CD4-positive, alpha-beta T cell (primary cell): ENCODE measurements at regions not wholly inside any gene's neighbourhood (a gene's known extent, or its start where the extent isn't known, plus 50 kb on each side); places are given as distances from the start of the nearest gene placed in this dataset.

Experiments
- ATAC-seq: fragments of 200-7000 bp; cut with Tn5 transposase; one replicate; pipeline ENCODE4 v1.10.0; 2022; ENCODE audit warnings: mild to moderate bottlenecking; ENCODE audit not compliant: poor library complexity
- CTCF ChIA-PET: fragments of 350-600 bp; sonication (Branson Sonifier 250); formaldehyde crosslinking; loops from one replicate; lab custom pipeline; 2021; ENCODE audit warnings: antibody characterized with exemption, inconsistent platforms; lab: Charles Lee
- POLR2A ChIA-PET: fragments of 350-600 bp; sonication (Branson Sonifier 250); formaldehyde crosslinking; loops from one replicate; lab custom pipeline; 2021; ENCODE audit warnings: antibody characterized with exemption, inconsistent platforms; lab: Charles Lee
- DNase-seq, 14 experiments: peaks; one replicate each; pipeline ENCODE4 v3.0.0-alpha.2; 2013 to 2020; ENCODE audit warnings: mixed read lengths in 2 of 14
- H3K27ac ChIP-seq, 2 donors: one replicate each; pipeline versions ENCODE4 v1.5.1 to v1.7.0; 2013; ENCODE audit warnings: low read length in 2 of 2, low read depth in 1 of 2, mild to moderate bottlenecking in 1 of 2
- H3K27me3 ChIP-seq, 2 experiments: 1 replicate in 1 of 2; 2 replicates in 1 of 2; pipeline versions ENCODE4 v1.6.1 to v1.7.0; 2013; ENCODE audit warnings: low read length in 2 of 2, control low read depth in 1 of 2, mild to moderate bottlenecking in 1 of 2, moderate library complexity in 1 of 2; ENCODE audit not compliant: insufficient read depth in 2 of 2, control insufficient read depth in 1 of 2
- H3K36me3 ChIP-seq: one replicate; pipeline ENCODE4 v1.6.1; 2013; ENCODE audit warnings: low read length, control low read depth; ENCODE audit not compliant: insufficient read depth
- H3K4me1 ChIP-seq: one replicate; pipeline ENCODE4 v1.6.1; 2013; ENCODE audit warnings: low read length, control low read depth; ENCODE audit not compliant: insufficient read depth
- H3K4me3 ChIP-seq: one replicate; pipeline ENCODE4 v1.5.1; 2013; ENCODE audit warnings: mild to moderate bottlenecking, low read length, moderate library complexity
- H3K9me3 ChIP-seq, 2 experiments: 1 replicate in 1 of 2; 2 replicates in 1 of 2; pipeline versions ENCODE4 v1.6.1 to v1.7.0; 2013; ENCODE audit warnings: low read length in 2 of 2, mild to moderate bottlenecking in 2 of 2, control low read depth in 1 of 2, moderate library complexity in 1 of 2; ENCODE audit not compliant: control insufficient read depth in 1 of 2, insufficient read depth in 1 of 2
- H3K27ac Mint-ChIP-seq: one replicate; pipeline ENCODE4 v1.8.0; 2020; ENCODE audit warnings: mixed read lengths
- H3K27me3 Mint-ChIP-seq: one replicate; pipeline ENCODE4 v1.8.0; 2021; ENCODE audit warnings: mixed read lengths
- H3K36me3 Mint-ChIP-seq: one replicate; pipeline ENCODE4 v1.8.0; 2021; ENCODE audit warnings: low read depth, mixed read lengths
- H3K4me1 Mint-ChIP-seq: one replicate; pipeline ENCODE4 v1.8.0; 2021; ENCODE audit warnings: low read depth, mixed read lengths
- H3K4me3 Mint-ChIP-seq: one replicate; pipeline ENCODE4 v1.8.0; 2020; ENCODE audit warnings: mild to moderate bottlenecking, mixed read lengths
- H3K9me3 Mint-ChIP-seq: one replicate; pipeline ENCODE4 v1.8.0; 2020; ENCODE audit warnings: mixed read lengths
- CTCF ChIP-seq: fragments of 200-600 bp; IDR thresholded peaks from one replicate; pipeline ENCODE4 v1.8.0; 2022; ENCODE audit warnings: antibody characterized with exemption, mild to moderate bottlenecking
- intact Hi-C, 2 experiments: fragments of 100-400 bp; cut with DNase I in 1 of 2; cut with micrococcal nuclease in 1 of 2; formaldehyde crosslinking; loops; one replicate each; pipeline versions ENCODE4 v1.15.1 to v1.9.0; 2023 to 2025; cut with DNase I, micrococcal nuclease

GRCh38 chr9:13478160-13478559 is 198.7 kb upstream of the MPDZ start:
- TF ChIP-seq CTCF = no peak
- DNase-seq = no peak
- no peak overlapping the region for H3K27ac Mint-ChIP-seq
- H3K36me3 ChIP-seq = no peaks in the 10 kb centered on the region
- ChIA-PET CTCF (no interaction called here), POLR2A (no interaction called here)
- no peaks in the 10 kb centered on the region for H3K27me3 ChIP-seq
- no peaks in the 10 kb centered on the region for H3K4me1 Mint-ChIP-seq
- no peaks in the 10 kb centered on the region for H3K4me1 ChIP-seq
- no peaks in the 10 kb centered on the region for H3K36me3 Mint-ChIP-seq
- H3K27ac ChIP-seq = no peak overlapping the region
- H3K9me3 ChIP-seq = peaks cover 0 to 12% of the 10 kb centered on the region in 2 experiments
- intact Hi-C loops = no loop called here
- H3K4me3 Mint-ChIP-seq = no peak overlapping the region
- no peak overlapping the region for H3K4me3 ChIP-seq
- ATAC-seq = no peak
- no peaks in the 10 kb centered on the region for H3K27me3 Mint-ChIP-seq
- peaks cover 9% of the 10 kb centered on the region for H3K9me3 Mint-ChIP-seq

- no peak for TF ChIP-seq CTCF
- ATAC-seq (no peak), DNase-seq (no peak)
- Mint-ChIP-seq H3K4me1 (no peaks in the 10 kb centered on the region), H3K4me3 (no peak overlapping the region), H3K27me3 (no peaks in the 10 kb centered on the region), H3K9me3 (peaks cover 4% of the 10 kb centered on the region), H3K27ac (no peak overlapping the region), H3K36me3 (no peaks in the 10 kb centered on the region)
- intact Hi-C loops = no loop called here
- Histone ChIP-seq H3K4me3 (no peak overlapping the region), H3K4me1 (no peaks in the 10 kb centered on the region), H3K27me3 (no peaks in the 10 kb centered on the region), H3K36me3 (no peaks in the 10 kb centered on the region), H3K27ac (no peak overlapping the region), H3K9me3 (no peaks in the 10 kb centered on the region)
- POLR2A ChIA-PET = no interaction called here
- CTCF ChIA-PET = no interaction called here
Observed at GRCh38 chr9:13470836-13471235, 191.3 kb upstream of the MPDZ start.

DNA sequence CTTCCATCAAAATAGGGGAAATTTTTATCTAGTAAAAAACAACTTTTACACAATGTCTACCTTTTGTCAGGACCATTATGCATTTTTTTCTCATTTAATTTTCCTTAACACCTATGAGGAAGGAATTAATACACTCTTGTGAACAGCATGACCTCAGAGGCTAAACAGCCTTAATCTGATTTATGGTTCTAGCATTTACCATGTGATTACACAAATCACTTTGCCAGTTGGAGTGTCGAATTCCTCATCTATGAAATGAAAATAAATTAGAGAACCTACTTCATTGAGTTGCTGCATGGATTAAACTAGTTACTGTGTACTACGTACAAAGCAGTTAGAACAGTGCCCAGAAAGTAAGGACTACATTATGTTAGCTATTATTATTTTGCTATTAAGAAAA is 187.7 kb upstream of the MPDZ start:
- no peaks in the 10 kb centered on the region for H3K4me1 ChIP-seq
- Mint-ChIP-seq H3K27ac (no peak overlapping the region), H3K4me1 (no peaks in the 10 kb centered on the region), H3K36me3 (no peaks in the 10 kb centered on the region), H3K9me3 (peaks cover 2% of the 10 kb centered on the region), H3K27me3 (no peaks in the 10 kb centered on the region), H3K4me3 (no peak overlapping the region)
- ChIA-PET POLR2A (no interaction called here), CTCF (no interaction called here)
- no peaks in the 10 kb centered on the region for H3K27me3 ChIP-seq
- DNase-seq (no peak), ATAC-seq (no peak)
- no peak overlapping the region for H3K27ac ChIP-seq
- intact Hi-C loops = no loop called here
- H3K4me3 ChIP-seq = no peak overlapping the region
- no peaks in the 10 kb centered on the region for H3K36me3 ChIP-seq
- TF ChIP-seq CTCF = no peak
- H3K9me3 ChIP-seq = peaks cover 0 to 7% of the 10 kb centered on the region in 2 experiments
